HG03060 (cell line): ENCODE measurements at regions not wholly inside any gene's neighbourhood (a gene's known extent, or its start where the extent isn't known, plus 50 kb on each side); places are given as distances from the start of the nearest gene placed in this dataset.
"Not testable (repeated sequence)": the region's sequence is repeated elsewhere in the genome, so short reads cannot be mapped to it uniquely, and the experiment has no call there.

Experiments used
- ATAC-seq: cut with Tn5 transposase; IDR thresholded peaks from one replicate; pipeline ENCODE4 v1.9.1; 2021; ENCODE audit warnings: low read depth, moderate number of reproducible peaks; ENCODE audit not compliant: unreplicated experiment

GRCh38 chr13:83732755-83733154 is 149.5 kb downstream of the SLITRK1 start:
- no peak for ATAC-seq

- no peak for ATAC-seq
These were observed 151.2 kb downstream of the SLITRK1 start for GRCh38 chr13:83731113-83731512.

DNA sequence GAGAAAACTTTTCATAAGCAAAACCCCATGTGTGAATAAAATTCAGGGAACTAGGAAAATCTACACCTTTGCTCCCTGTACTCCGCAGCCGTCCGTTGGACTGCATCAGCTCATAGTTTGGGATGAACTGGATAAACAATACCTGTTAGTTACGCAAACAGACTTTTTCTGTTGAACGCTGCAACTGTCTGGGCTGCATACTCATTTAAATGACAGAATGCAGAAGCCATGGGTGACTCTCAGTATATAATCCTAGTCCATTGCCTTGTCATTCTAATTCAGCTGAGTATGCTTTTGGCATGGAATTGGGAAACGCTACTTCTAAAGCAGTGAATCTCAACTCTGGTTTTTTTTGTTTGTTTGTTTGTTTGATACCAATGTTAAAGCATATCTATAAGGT is 151.6 kb downstream of the SLITRK1 start:
- no peak for ATAC-seq

GRCh38 chr13:83722443-83722842 is 159.8 kb downstream of the SLITRK1 start:
- no peak for ATAC-seq

- ATAC-seq: no peak
These were observed 166.2 kb downstream of the SLITRK1 start for GRCh38 chr13:83716121-83716520.

- ATAC-seq: no peak
These were observed 168.0 kb downstream of the SLITRK1 start for GRCh38 chr13:83714236-83714635.

DNA sequence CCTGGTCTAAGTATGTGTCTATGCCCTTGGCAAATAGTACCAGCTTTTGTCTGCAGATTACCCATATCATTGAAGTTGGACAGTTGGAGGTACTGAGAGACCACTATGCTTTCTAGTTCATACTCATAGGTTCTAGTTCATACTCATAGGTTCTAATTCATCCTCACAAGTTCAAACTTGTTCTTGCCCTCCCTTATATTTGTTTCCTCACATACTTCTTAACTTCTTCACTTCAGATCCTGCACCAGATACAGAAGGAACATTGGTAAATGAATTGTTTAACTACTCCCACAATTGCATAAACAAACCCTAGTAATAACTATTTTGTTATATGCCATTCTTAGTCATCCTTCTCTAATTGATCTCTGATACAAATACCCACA is 172.2 kb downstream of the SLITRK1 start:
- no peak for ATAC-seq

GRCh38 chr13:83709426-83710132 is 172.7 kb downstream of the SLITRK1 start:
- ATAC-seq: no peak

DNA sequence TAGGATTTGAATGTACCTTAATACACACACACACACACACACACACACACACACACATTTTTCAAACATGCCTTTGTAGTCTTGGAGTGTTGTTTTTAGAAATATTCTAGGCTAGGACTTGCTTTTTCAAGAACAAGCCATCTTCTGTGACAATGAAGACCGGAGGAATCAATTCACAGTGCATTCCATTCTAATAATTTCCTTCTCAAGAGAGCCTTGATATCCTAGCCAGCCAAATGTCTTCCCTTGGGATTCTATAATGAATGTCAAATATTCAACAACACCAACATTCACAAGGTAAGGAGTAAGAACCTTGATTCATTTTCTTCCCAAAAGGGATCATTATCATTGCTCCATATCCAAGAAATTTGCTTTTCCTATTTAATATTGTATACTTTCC is 180.3 kb downstream of the SLITRK1 start:
- ATAC-seq: no peak

- ATAC-seq: no peak
These were observed 189.5 kb downstream of the SLITRK1 start for GRCh38 chr13:83692800-83693199.

DNA sequence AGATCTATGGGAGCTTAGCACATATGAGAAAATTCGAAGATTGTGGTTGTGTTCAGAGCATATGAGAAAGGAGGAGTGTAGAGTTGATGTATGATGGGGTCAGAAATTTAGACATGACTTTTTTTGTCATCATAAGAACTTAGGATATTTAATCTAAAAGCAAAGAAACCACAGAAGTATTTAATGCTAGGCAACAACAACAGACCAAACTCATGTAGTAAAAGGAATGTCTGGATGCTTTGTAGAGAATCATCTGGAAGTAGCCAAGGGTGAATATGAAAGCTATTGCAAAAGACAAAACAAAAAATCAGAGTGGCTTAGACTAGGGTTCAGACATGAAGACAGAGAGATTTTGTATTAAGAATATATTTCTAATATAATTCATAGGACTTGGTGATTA is 190.3 kb downstream of the SLITRK1 start:
- ATAC-seq: no peak

GRCh38 chr13:83681547-83681946 is 200.7 kb downstream of the SLITRK1 start:
- no peak for ATAC-seq

DNA sequence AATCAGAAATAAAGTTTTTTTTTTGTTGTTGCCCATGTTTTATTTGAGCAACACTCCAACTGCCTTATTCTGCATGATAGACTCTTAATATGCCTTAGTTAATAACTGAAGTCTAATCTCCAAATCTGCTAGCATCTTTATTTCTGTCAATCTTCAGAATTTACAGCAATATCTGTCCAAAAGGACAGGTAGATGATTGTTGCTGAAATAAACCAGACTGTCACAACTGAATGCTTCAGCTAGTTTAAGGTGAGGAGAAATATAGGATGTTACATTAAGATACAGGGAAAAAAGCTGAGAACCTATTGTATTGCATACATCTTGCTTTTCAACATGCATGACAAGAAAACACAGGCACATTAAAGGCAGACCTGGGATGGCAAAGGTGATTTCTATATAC is 204.3 kb downstream of the SLITRK1 start:
- ATAC-seq: no peak

DNA sequence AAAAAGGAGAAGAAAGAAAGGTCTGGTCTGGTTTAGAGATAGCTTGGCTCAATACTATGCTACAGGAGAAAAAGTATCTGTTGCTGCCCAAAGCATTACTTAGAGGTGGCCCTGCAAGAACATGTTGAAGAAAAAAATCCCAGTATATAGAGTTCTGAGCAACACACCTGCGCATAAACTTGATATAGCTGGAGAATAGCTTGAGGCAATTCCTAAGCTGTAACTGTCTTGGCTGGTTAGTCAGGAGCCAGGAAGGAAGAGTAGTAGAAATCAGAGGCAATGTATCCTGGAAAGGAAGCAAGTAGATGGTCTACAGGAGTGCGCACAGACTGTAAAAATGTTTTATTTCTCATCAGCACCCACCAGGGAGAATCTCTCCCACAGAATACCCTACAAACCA is 209.7 kb downstream of the SLITRK1 start:
- no peak for ATAC-seq

GRCh38 chr13:83667606-83668005 is 214.7 kb downstream of the SLITRK1 start:
- no peak for ATAC-seq

DNA sequence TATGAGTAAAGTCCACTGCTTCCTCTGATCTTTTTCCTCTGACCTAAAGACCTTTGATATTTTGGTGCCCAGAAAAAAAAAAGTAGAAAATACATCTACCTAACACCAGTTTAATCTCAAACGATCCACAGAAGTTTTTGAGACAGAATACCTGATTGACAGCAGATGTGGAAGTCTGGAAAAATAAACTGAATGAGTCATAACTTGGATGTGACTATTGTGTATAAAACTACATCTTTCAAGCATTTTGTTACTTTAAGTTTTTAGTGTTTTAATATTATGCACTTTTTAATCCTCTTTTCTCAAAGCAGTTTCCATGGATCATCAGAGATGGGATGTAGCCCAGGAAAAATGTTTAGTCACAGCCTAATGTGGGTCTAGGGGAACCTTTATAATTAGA is 216.1 kb downstream of the SLITRK1 start:
- ATAC-seq: no peak

- no peak for ATAC-seq
These were observed 225.0 kb downstream of the SLITRK1 start for GRCh38 chr13:83657281-83657680.

DNA sequence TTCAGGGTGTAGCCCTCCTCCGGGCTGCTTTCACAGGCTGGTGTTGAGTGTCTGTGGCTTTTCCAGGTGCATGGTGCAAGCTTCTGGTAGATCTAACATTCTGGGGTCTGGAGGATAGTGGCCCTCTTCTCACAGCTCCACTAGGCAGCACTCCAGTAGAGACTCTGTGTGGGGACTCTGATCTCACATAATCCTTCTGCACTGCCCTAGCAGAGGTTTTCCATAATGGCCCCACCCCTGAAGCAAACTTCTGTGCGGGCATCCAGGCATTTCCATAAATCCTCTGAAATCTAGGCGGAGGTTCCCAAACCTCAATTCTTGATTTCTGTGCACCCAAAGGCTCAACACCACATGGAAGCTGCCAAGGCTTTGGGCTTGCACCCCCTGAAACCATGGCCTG is 239.7 kb downstream of the SLITRK1 start:
- not testable (repeated sequence) for ATAC-seq

DNA sequence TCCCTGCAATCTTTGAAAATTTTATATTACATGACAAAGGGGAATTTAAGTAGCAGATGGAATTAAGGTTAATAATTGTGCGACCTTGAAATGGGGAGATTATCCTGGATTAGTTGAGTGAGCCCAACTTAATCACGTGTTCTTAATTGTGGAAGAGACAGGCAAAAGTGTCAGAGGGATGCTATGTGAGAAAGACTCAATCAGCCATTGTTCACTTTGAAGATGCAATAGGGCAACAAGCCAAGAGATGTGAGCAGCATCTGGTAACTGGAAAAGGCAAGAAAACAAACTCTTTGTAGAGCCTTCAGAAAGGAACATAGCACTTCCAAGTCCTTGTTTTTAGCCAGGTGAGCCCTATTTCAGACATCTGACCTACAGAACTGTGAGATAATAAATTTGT is 247.7 kb downstream of the SLITRK1 start:
- no peak for ATAC-seq

GRCh38 chr13:83633746-83634145 is 248.5 kb downstream of the SLITRK1 start:
- no peak for ATAC-seq

- ATAC-seq: no peak
These were observed 259.9 kb downstream of the SLITRK1 start for GRCh38 chr13:83622422-83622784.

GRCh38 chr13:83621765-83622421 is 260.4 kb downstream of the SLITRK1 start:
- ATAC-seq: no peak
